ENCODE measurements at regions not wholly inside any gene's neighbourhood (a gene's known extent, or its start where the extent isn't known, plus 50 kb on each side); places are given as distances from the start of the nearest gene placed in this dataset.

DNA sequence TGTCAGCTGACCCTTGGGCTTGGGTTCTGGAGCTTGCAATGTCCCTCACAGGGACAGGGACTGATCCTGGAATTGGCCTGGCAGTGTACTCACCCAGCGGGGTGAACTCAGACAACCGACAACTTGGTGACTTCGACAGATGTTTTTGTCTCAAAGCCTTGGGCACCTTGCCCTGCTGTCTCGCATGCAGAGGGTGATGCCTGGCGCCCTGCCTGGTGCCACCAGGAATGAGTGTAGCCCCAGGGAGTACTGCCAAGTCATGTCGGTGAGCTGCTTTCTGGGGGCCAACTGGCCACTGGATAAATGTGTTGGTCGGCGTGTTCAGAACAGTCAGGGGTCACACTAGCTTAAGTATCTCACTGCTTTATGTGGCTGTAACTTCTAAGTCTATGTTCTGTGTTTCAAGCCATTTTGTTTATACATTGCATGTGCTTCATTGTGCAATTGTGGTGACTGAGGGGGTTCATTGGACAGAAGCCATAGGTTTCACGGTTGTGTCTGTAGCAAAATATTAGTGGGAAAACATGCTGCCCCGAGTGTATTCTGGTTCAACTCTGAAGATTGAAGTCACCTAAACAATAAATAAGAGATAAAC is 96.3 kb upstream of the TNFSF11 start:
- no peaks in the 10 kb centered on the region for H3K36me3 ChIP-seq (ENCODE audit: insufficient read depth in 1 of 2, low read depth in 1 of 2)
- H3K27ac ChIP-seq = no peak overlapping the region
- 30 to 45% (median 32%) methylated on average over 10 of the region's 10 CpGs for WGBS, 3 donors
- DNase-seq (peak in 1 of 2 donors; percentile 17), ATAC-seq (no peak)
- H3K4me1 ChIP-seq = no peaks in the 10 kb centered on the region
- no peaks in the 10 kb centered on the region for H3K27me3 ChIP-seq (ENCODE audit: insufficient read depth in 3 of 3, low read length in 2 of 3)
- intact Hi-C loops (cut with DNase I) = no loop called here
- no peaks in the 10 kb centered on the region for H3K9me3 ChIP-seq
- no peak overlapping the region for H3K4me3 ChIP-seq
- TF ChIP-seq CTCF (IDR thresholded peaks at IDR 0.05) = no peak

- intact Hi-C loops (cut with DNase I) = no loop called here
- TF ChIP-seq CTCF (IDR thresholded peaks at IDR 0.05) = no peak
- Histone ChIP-seq H3K27me3 (ENCODE audit: insufficient read depth in 3 of 3, low read length in 2 of 3) (no peaks in the 10 kb centered on the region), H3K27ac (no peak overlapping the region), H3K4me3 (no peak overlapping the region), H3K4me1 (no peaks in the 10 kb centered on the region), H3K9me3 (no peaks in the 10 kb centered on the region), H3K36me3 (ENCODE audit: insufficient read depth in 1 of 2, low read depth in 1 of 2) (no peaks in the 10 kb centered on the region)
- DNase-seq (no peak), ATAC-seq (no peak)
- WGBS, 3 donors = 69 to 80% (median 75%) methylated on average over 3 of the region's 3 CpGs
Measured at GRCh38 chr13:42478531-42479156, 95.3 kb upstream of the TNFSF11 start.

DNA sequence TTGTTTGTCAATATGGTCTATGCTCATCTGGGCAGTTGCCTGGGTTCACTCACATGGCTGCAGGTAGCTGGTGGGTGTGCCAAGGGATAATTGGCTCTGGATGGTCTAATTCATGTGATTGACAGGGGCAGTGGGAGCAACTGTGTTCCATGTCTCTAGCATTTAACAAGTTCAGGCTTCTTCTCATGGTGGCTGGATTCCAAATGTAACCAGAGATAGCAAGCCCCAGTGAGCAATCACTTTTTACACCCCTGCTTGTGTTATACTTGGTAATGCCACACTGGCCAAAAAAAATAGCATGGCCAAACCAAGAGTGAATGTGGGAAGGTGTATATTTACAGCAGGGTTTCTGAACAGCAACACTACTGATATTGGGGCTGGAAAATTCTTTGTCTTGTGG is 89.6 kb upstream of the TNFSF11 start:
- intact Hi-C loops (cut with DNase I) = no loop called here
- H3K4me3 ChIP-seq = no peak overlapping the region
- no peaks in the 10 kb centered on the region for H3K36me3 ChIP-seq (ENCODE audit: insufficient read depth in 1 of 2, low read depth in 1 of 2)
- H3K4me1 ChIP-seq = no peaks in the 10 kb centered on the region
- no peaks in the 10 kb centered on the region for H3K27me3 ChIP-seq (ENCODE audit: insufficient read depth in 3 of 3, low read length in 2 of 3)
- no peak for TF ChIP-seq CTCF (IDR thresholded peaks at IDR 0.05)
- H3K9me3 ChIP-seq = no peaks in the 10 kb centered on the region
- H3K27ac ChIP-seq = no peak overlapping the region
- no peak for DNase-seq
- peak in 1 of 4 donors; percentile 37 for ATAC-seq

DNA sequence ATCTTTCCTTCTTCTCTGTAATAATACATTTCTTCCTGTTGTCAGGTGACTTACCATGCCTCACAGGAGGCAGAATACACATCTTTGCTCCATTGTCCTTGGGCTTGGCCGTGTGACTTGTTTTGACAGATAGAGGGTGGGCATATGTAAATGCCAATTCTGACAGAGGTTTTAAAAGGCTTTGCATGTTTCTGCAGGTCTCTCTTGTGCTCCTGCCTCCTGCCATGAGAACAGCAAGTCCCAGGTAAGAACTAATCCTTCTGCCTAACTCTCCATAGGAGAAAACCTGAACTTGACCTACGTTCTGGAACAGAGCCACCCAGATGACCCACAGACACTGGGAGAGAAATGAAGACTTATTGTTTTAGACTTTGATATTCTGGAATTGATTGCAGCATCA is 88.7 kb upstream of the TNFSF11 start:
- ATAC-seq (no peak), DNase-seq (no peak)
- Histone ChIP-seq H3K27me3 (ENCODE audit: insufficient read depth in 3 of 3, low read length in 2 of 3) (no peaks in the 10 kb centered on the region), H3K4me3 (no peak overlapping the region), H3K27ac (no peak overlapping the region), H3K9me3 (no peaks in the 10 kb centered on the region), H3K4me1 (no peaks in the 10 kb centered on the region), H3K36me3 (ENCODE audit: insufficient read depth in 1 of 2, low read depth in 1 of 2) (no peaks in the 10 kb centered on the region)
- TF ChIP-seq CTCF (IDR thresholded peaks at IDR 0.05) = no peak
- intact Hi-C loops (cut with DNase I) = no loop called here
- 77 to 90% (median 82%) methylated on average over 2 of the region's 2 CpGs for WGBS, 3 donors

GRCh38 chr13:42486711-42487198 is 87.2 kb upstream of the TNFSF11 start:
- Histone ChIP-seq H3K9me3 (no peaks in the 10 kb centered on the region), H3K4me1 (no peaks in the 10 kb centered on the region), H3K36me3 (ENCODE audit: insufficient read depth in 1 of 2, low read depth in 1 of 2) (no peaks in the 10 kb centered on the region), H3K27ac (no peak overlapping the region), H3K27me3 (ENCODE audit: insufficient read depth in 3 of 3, low read length in 2 of 3) (peaks cover 0 to 2% (median 0%) of the 10 kb centered on the region in 3 donors), H3K4me3 (no peak overlapping the region)
- TF ChIP-seq CTCF (IDR thresholded peaks at IDR 0.05) = no peak
- 16 to 37% (median 23%) methylated on average over 3 of the region's 3 CpGs for WGBS, 3 donors
- intact Hi-C loops (cut with DNase I) = no loop called here
- ATAC-seq = no peak
- no peak for DNase-seq

Data from psoas muscle (tissue), 7 donors.